Vagina (tissue), 2 donors: ENCODE measurements at regions not wholly inside any gene's neighbourhood (a gene's known extent, or its start where the extent isn't known, plus 50 kb on each side); places are given as distances from the start of the nearest gene placed in this dataset.

Experiments used
- DNase-seq, 2 donors: peaks; one replicate each; pipeline ENCODE4 v3.0.0-alpha.2; 2017; ENCODE audit errors: extremely low spot score in 2 of 2
- H3K27ac ChIP-seq: fragments of 200-600 bp; sonication (generic); one replicate; pipeline ENCODE4 v1.5.1; 2019
- H3K27me3 ChIP-seq: fragments of 200-600 bp; sonication (generic); one replicate; pipeline ENCODE4 v1.5.1; 2019
- H3K36me3 ChIP-seq, 2 donors: fragments of 200-600 bp; sonication (generic); one replicate each; pipeline ENCODE4 v1.5.1; 2017 to 2019
- H3K4me1 ChIP-seq: fragments of 200-600 bp; sonication (generic); one replicate; pipeline ENCODE4 v1.5.1; 2019
- H3K4me3 ChIP-seq, 2 donors: fragments of 200-600 bp; sonication (generic); 1 replicate in 1 of 2; 2 replicates in 1 of 2; pipeline ENCODE4 v1.5.1; 2016 to 2019
- H3K9me3 ChIP-seq: fragments of 200-600 bp; sonication (generic); one replicate; pipeline ENCODE4 v1.5.1; 2019
- POLR2A ChIP-seq, 2 donors: fragments of 450-650 bp; IDR thresholded peaks; one replicate each; pipeline ENCODE4 v1.6.1; 2017; ENCODE audit warnings: antibody characterized with exemption in 2 of 2, mild to moderate bottlenecking in 2 of 2, moderate library complexity in 2 of 2
- POLR2AphosphoS5 ChIP-seq, 2 donors: sonication (generic); formaldehyde crosslinking; IDR thresholded peaks; one replicate each; pipeline ENCODE4 v1.9.0; 2017; ENCODE audit warnings: antibody characterized with exemption in 2 of 2, mild to moderate bottlenecking in 2 of 2, low read depth in 1 of 2; ENCODE audit not compliant: insufficient read depth in 1 of 2
- intact Hi-C: fragments of 100-400 bp; cut with DNase I; formaldehyde crosslinking; loops from one replicate; pipeline ENCODE4 v1.15.1; 2023
- TF ChIP-seq, protein P1 (sequence below), 3 experiments: fragments of 450-650 bp in 2 of 3; fragments of 200-600 bp in 1 of 3; sonication (generic) in 1 of 3; IDR thresholded peaks; one replicate each; pipeline ENCODE4 v1.5.1; 2017 to 2019; ENCODE audit warnings: antibody characterized with exemption in 3 of 3, mild to moderate bottlenecking in 2 of 3, moderate library complexity in 2 of 3

DNA sequence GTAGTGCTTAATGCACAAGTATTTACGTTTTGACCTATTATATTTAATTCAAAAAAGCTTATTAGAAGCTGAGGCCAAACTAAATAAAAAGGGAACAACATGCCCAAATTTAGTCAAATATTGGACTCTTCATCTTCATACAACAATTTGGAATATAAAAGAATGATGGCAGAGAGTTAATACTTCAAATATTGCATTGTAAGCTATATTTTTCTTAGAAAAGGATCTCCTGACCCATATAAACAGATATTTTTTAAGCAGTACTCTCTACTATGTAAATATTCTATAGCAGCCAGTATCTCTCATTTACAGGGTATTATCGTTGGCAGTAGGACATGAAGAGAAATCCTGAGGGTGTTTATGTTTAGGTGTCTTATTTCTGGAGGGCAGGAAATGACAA is 531.2 kb downstream of the NYAP2 start:
- TF ChIP-seq POLR2A (IDR thresholded peaks at IDR 0.05) (no peak), POLR2AphosphoS5 (IDR thresholded peaks at IDR 0.05; ENCODE audit: insufficient read depth in 1 of 2, low read depth in 1 of 2) (no peak)
- TF ChIP-seq, protein P1, sequence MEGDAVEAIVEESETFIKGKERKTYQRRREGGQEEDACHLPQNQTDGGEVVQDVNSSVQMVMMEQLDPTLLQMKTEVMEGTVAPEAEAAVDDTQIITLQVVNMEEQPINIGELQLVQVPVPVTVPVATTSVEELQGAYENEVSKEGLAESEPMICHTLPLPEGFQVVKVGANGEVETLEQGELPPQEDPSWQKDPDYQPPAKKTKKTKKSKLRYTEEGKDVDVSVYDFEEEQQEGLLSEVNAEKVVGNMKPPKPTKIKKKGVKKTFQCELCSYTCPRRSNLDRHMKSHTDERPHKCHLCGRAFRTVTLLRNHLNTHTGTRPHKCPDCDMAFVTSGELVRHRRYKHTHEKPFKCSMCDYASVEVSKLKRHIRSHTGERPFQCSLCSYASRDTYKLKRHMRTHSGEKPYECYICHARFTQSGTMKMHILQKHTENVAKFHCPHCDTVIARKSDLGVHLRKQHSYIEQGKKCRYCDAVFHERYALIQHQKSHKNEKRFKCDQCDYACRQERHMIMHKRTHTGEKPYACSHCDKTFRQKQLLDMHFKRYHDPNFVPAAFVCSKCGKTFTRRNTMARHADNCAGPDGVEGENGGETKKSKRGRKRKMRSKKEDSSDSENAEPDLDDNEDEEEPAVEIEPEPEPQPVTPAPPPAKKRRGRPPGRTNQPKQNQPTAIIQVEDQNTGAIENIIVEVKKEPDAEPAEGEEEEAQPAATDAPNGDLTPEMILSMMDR (IDR thresholded peaks at IDR 0.05) = no peak
- Histone ChIP-seq H3K4me1 (no peaks in the 10 kb centered on the region), H3K9me3 (no peaks in the 10 kb centered on the region), H3K27ac (no peak overlapping the region), H3K27me3 (no peaks in the 10 kb centered on the region), H3K4me3 (no peak overlapping the region), H3K36me3 (no peaks in the 10 kb centered on the region)
- intact Hi-C loops = no loop called here
- DNase-seq = no peak

DNA sequence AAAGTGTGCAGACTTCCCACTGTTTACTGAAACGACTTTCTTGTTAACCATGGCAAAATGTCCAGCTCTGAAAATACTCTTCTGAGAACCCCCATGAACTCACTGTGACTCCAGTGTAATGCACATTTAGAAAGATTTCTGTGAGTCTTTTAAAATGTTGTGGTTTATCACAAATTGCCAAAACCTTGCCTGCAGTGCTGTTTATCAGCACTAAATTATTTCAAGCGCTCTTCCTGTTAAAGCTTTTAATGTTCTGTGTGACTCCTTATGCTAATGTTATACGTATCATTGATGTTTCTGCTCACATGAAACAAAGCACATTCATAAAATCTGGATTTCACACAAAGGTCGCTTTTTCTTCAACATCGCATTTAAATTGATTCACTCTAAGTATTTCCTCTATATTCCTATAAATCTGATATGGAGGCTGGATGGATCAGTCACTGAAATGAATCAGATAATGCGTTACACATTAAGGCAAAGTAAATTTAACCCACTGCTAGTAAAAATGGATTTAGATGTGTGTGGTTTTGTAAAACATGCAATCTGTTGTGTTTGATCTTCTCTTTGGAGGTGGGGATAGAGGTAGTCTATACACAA is 521.2 kb downstream of the NYAP2 start:
- Histone ChIP-seq H3K9me3 (no peaks in the 10 kb centered on the region), H3K36me3 (no peaks in the 10 kb centered on the region), H3K4me1 (no peaks in the 10 kb centered on the region), H3K27me3 (no peaks in the 10 kb centered on the region), H3K27ac (no peak overlapping the region), H3K4me3 (no peak overlapping the region)
- TF ChIP-seq POLR2AphosphoS5 (IDR thresholded peaks at IDR 0.05; ENCODE audit: insufficient read depth in 1 of 2, low read depth in 1 of 2) (no peak), POLR2A (IDR thresholded peaks at IDR 0.05) (no peak)
- TF ChIP-seq, protein P1 (IDR thresholded peaks at IDR 0.05) = no peak
- no peak for DNase-seq
- intact Hi-C loops = no loop called here

DNA sequence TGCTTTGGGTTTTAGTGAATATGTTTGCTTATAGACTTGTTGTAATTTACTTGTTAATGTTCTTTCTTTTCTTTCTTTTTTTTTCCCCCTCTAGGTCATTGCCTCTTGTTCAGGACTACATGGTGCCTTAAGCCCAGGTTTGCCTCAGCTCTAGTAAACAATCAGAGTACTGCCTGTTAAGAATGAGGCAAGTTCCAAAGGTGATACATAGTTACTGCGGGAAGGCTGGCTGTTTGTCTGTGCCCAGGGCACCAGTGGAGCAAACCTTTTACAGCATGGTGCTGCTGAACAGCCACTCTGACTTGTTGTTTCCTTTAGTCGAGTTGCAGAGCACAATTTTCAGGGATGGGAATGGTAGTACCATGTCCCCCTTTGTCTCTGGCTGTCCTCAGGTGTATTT is 517.2 kb downstream of the NYAP2 start:
- intact Hi-C loops = no loop called here
- no peak for DNase-seq

DNA sequence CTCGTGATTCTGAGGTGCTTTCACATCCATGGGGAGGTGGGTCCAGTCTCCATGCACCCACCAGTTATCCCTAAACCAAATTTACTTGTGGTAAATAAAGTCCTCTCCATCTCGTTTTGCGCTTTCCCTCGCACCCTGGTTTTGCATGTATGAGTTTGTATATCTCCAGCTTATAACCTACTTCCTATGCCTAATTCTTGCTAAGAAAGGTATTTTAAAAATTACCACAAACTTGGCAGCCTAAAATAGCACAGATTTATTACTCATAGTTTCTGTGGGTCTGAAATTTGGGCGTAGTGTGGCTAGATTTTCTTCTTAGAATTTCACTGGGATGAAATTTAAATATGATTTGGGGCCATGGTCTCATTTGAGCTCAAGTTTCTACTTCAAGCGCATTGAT is 511.5 kb downstream of the NYAP2 start:
- Histone ChIP-seq H3K36me3 (no peaks in the 10 kb centered on the region), H3K27me3 (no peaks in the 10 kb centered on the region), H3K27ac (no peak overlapping the region), H3K4me1 (no peaks in the 10 kb centered on the region), H3K9me3 (no peaks in the 10 kb centered on the region), H3K4me3 (no peak overlapping the region)
- TF ChIP-seq POLR2AphosphoS5 (IDR thresholded peaks at IDR 0.05; ENCODE audit: insufficient read depth in 1 of 2, low read depth in 1 of 2) = no peak
- TF ChIP-seq, protein P1 (IDR thresholded peaks at IDR 0.05) = no peak
- intact Hi-C loops = no loop called here
- no peak for DNase-seq

More for the DNA sequence above, 517.2 kb downstream of the NYAP2 start:
- no peaks in the 10 kb centered on the region for H3K27me3 ChIP-seq
- no peaks in the 10 kb centered on the region for H3K36me3 ChIP-seq
- no peak overlapping the region for H3K27ac ChIP-seq
- H3K4me3 ChIP-seq = no peak overlapping the region
- no peak for TF ChIP-seq POLR2A (IDR thresholded peaks at IDR 0.05)
- TF ChIP-seq, protein P1 (IDR thresholded peaks at IDR 0.05) = no peak
- no peak for TF ChIP-seq POLR2AphosphoS5 (IDR thresholded peaks at IDR 0.05; ENCODE audit: insufficient read depth in 1 of 2, low read depth in 1 of 2)
- no peaks in the 10 kb centered on the region for H3K9me3 ChIP-seq
- no peaks in the 10 kb centered on the region for H3K4me1 ChIP-seq

DNA sequence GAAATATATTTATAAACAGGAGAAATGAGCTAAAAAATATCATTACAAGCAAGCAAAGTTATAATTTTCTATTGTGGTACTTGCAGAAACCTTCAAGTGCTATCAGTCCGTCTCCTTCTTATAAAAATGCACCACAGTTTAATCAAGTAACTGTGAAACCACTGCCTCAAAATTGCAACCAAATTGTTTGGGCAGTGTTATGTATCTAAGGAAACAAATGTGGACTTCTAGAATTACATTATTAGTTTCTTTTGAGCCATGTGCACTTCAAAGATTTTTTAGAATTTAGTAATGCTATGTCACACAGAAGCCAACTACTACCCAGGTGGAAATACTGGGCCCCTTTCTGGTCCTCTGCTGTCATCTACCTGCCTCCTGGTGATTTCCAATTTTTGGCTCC is 495.6 kb downstream of the NYAP2 start:
- intact Hi-C loops = loop anchor here (10.0 kb wide), 1 partner anchor 900 kb away; the partner anchor contains the start of gene IRS1
- DNase-seq = no peak
- TF ChIP-seq POLR2AphosphoS5 (IDR thresholded peaks at IDR 0.05; ENCODE audit: insufficient read depth in 1 of 2, low read depth in 1 of 2) (no peak), POLR2A (IDR thresholded peaks at IDR 0.05) (no peak)
- TF ChIP-seq, protein P1 (IDR thresholded peaks at IDR 0.05) = no peak
- Histone ChIP-seq H3K9me3 (no peaks in the 10 kb centered on the region), H3K27ac (no peak overlapping the region), H3K36me3 (no peaks in the 10 kb centered on the region), H3K4me3 (no peak overlapping the region), H3K4me1 (no peaks in the 10 kb centered on the region), H3K27me3 (no peaks in the 10 kb centered on the region)
